ENCODE measurements at regions not wholly inside any gene's neighbourhood (a gene's known extent, or its start where the extent isn't known, plus 50 kb on each side); places are given as distances from the start of the nearest gene placed in this dataset.

DNA sequence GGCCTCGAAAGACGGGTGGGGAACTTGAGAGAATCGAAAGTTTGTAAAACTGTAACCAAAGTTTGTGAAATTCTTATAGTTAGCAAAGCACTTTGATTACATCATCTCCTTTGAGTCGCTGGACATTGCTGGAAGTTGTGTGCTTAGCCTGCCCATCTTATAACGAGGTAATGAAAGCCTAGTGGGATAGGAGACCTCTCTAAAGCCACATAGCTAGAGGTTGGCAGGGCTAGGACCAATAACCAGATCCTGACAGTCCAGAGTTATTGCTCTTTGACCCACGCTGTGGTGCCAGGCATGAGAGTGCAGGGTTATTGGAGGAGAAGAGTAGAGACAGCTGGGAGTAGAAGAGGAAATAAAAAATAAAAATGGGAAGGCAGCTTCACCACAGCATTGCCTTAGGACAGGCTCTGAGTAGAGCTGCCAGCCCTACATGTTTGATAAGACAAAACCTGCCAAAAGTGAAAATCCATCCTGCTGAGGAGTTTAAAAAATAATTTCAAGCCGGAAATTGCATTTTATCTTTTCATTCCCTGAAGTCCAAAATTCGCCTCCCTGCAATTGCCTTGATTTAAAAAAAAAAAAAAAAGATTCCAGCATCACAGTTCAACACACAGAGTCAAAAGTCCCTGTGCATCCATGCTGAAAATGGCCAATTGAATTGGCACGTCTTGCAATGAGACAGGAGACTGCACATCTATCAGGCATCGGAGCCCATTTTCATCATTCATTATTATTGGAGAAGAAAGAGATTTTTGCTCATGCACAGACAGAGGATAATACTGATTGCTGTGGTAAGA, 225.5 kb upstream of the POU2AF2 start:
- peak; percentile 77 to 95 for DNase-seq

DNA sequence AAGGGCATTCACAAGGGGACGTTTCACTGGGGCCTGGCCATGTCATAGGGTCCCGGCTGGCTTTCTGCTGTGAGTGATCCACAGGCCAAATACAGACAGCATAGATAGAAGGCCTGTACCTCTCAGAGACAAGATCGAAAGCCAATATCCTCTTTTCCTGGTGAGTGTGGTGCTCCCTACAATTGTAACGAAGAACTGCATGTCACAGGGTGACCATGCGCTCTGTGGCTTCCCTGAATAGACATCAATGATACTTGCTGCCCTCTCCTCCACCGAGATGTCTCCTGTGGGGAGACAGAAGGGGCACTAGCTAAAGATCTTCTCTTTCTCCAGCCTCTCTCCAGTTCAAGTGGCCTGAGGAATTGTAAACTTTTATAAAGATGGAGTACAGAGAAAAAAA, 226.1 kb upstream of the POU2AF2 start:
- peak in 1 of 2 donors; percentile 58 for DNase-seq

DNA sequence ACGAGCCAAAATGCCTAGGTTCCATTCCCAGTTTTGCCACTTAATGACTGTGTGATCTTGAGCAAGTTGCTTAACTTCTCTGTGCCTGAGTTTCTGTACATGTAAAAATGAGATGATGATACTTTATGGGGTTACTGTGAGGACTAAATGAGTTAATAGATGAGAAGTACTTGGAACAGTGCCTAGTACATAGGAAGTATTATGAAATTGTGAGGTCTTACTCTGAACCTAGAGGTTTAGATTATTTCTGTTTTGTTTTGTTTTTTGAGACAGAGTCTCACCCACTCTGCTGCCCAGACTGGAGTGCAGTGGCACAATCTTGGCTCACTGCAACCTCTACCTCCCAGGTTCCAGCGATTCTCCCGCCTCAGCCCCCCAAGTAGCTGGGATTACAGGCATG, 227.0 kb upstream of the POU2AF2 start:
- DNase-seq = peak; percentile 12 to 82

DNA sequence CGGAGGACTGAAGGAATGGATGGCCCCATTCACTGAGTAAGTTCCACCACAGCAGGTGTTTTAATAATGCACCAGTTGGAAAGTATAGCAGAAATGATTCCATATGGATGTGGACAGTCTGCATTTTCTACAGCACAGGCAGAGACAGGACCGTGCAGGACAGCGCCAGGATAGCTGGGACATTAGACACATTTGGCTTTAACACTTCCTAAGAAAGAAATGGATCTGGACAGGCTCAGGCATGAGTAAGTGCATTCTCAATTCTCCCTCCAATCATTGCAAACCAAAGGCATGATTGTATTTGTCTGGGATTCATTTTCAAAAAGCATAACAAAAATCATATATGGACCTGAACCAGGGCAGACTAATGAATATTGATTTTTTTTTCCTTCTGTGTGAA, 233.0 kb upstream of the POU2AF2 start:
- no peak for DNase-seq

DNA sequence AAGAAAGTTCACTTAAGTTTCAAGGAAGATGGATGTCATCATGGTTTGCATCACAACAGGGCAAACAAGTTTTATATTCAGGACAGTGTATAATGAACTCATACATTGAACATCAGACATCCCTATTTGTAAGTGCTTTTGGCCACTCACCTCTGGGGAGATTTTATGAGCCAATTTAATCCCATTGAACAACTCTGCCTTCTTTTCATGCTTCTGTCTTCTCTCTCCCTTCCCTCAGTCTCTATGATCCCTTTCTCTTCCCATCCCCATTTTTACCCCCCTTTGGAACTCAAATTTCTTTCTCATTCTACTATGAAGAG, 234.3 kb upstream of the POU2AF2 start:
- no peak for DNase-seq

DNA sequence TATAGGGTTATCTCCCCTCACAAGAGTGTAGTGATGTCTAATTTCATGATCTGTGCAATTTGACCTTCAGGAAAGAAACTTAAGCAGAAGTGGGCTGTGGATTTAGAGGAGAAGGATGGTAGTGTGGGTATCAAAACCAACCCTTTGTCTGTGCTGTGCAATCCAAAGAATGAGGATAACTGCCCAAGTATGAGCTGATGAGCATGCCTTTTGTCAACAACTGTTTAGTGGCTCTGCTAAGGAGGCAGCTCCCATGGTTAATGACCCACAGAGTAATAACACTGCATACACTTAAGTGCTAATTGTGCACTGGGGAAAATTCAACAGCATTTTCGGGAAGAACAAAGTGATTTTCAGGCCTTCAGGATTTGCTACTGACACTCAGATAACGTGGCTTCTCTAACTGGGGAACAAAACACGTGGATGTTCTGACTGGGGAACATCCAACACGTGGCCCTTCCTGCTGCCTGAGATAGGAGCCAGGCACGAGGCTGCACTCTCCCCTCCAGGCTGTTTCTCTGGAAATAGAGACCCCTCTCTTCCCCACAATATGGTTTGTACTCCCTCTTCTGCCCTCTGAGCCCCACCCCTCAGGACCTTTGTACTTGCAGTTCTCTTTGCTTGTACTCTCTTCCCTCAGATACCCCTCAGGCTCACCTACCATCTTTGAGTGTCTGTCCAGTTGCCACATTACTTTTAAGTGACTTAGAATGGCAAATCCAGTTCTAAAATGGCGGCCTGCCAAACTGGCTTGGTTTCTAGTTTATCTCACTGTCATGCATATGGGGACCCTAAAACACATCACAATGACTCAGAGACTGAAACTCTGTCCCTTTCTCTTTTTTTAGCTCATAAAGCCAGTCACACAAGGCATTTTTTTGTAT, 234.9 kb upstream of the POU2AF2 start:
- no peak for DNase-seq

DNA sequence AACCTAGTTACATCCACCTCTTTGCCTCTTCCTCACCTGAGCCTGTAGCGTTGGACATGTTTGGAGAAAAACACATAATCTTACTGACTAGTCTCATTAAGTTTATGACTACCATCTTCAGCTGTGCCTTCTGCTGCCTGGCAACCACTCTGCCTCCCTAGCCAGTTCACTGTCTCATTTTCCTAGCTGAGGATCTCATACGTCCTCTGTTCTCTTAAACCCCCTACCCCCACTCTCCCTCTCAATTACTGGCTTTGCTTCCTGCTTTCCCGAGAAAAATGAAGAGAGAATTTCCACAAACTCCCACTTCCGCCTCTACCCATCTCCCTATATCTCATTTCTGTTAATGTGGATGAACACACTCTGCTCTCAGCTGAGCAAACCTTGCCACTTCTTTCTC, 239.3 kb upstream of the POU2AF2 start:
- DNase-seq = no peak

DNA sequence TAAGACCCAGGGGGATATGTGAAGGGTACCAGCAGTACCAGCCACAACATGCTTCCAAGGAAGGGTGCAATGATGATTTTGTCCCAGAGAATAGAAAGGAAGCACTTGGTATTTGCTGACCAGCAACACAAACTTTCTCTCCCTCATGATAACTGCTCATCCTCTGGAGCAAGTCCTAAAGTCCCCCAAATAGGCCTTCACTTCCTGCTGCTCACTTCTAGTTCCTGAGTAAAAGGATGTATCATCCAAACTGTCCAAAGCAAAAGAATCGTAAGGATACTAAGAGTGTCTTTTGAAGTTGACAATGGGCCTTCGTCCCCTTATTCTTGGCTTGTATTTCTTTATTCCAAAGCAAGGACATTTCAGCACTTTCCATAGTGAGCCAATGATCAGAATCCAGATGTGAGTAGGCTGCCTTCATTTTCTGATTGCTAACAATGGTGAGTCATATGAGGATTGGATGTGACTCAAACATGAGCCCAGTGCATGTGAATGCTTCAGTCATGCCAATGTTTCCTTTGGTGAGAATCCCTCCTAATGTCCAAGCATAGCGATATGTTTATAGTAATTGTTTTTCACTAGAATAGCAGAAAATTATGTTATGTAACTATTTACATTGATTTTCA, 243.4 kb upstream of the POU2AF2 start:
- DNase-seq = peak; percentile 47 to 78

DNA sequence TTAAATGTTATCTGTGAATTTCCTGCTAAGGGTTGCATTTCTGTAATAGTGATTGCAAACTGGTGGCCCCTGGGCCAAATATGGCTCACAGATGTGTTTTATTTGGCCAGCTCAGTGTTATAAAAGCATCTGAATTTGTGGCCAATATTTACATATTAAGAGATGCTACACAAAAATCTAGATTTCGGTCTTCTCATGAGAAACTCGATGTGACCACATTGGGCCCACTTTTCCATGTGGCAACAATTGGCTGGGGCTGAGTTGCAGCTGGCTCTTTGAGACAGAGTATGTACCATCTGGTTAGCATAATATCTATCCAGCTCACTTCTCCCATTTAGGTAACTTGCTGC, 244.5 kb upstream of the POU2AF2 start:
- no peak for DNase-seq

DNA sequence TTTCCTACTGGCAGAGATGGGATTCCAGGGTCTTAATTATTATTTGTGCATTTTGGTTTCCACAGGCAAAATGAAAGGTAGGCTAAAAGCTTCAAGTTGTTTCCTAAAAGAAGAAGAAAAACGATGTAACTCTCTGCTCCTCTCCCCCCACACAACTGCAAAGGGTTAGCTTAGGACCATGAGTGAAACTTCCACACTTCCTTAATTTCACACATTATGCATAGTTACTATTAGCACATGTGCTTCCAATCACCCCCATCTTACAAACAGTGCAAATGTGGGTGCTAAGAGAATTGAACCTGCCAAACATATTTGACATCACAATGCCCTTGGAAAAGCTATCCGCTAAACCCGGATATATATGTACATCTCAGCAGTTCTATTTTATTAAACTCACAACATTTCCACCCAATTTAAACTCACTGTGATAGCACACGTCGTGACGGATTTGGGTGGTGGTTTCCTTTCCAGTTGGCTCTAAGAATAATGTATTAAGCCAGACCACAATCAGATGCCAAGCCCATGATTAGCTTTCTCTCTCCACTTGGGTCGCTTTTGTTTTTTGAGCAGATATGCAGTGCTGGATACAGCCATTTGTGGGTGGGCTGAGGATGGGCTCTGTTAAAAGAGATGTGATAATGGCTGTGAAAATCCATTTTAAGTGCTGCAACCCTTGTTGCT, 245.0 kb upstream of the POU2AF2 start:
- DNase-seq = peak; percentile 34 to 40

DNA sequence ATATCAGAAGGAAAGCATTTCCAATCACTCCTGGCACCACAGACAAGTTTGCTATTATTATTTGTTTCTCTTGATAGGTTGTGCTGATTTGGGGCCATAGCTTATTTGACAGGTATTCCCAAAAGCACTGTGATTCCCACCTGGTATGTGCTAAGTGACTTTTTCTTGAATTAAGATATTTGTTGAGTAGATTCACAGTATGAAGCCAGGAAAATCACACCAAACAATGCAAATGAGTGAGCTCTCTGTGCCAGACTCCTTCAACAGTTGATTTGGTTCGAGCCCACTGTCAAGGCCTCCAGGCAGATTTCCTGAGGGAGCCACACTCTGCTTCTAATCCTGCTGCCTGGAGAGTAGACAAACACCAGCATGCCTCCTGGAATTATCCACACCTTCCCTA, 253.0 kb upstream of the POU2AF2 start:
- DNase-seq = no peak

DNA sequence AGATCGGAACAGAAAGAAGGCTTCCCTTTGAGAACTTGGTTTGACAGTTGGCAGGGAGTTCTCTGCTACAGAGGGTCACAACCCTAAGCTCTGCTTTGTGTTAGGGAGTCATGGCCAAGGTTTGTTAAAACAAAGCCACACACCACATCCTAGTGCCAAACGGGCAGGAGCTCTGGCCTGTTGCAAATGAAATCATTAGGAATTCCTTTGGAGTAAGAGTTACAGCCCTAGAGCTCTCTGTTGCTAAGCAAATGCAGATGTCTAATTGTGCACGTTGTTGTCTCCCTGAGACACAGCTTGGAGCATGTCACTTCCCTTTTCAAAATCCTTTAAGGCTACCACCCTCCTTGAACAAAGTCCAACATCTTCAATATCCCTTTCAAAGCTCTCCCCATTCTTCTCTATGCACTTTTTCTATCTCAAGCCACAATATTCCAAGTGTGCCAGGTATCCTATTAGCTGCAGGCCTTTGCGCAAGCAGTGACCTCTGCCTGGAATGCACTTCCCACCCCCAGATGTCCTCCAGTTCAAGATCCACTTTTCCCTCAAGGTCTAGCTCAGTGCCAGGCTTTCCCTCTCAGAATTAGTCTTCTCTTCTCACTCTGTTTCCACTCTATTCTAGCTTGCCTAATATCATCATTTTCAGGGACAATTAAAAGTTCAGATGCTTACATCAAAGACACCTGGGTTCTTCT, 253.7 kb upstream of the POU2AF2 start:
- peak in 1 of 2 donors; percentile 7 for DNase-seq

DNA sequence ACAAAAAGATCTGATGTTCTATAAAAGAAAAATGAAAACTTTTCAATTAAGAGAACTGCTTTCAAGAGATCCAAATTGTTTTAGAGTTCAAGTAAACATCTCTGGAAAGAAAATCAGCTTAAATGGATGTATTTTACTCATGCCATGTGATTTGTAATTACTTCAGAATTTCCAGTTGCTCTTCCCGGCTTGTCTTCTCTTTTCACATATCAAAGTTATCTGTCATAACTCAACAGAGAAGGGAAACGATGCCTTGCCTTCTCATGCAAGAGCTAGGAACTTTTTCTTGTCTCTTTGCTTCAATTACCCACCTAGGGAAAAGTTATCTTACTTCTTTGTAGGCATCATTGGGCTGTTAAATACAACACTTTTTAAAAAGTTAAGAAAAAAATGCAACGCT, 255.2 kb upstream of the POU2AF2 start:
- DNase-seq = no peak

DNA sequence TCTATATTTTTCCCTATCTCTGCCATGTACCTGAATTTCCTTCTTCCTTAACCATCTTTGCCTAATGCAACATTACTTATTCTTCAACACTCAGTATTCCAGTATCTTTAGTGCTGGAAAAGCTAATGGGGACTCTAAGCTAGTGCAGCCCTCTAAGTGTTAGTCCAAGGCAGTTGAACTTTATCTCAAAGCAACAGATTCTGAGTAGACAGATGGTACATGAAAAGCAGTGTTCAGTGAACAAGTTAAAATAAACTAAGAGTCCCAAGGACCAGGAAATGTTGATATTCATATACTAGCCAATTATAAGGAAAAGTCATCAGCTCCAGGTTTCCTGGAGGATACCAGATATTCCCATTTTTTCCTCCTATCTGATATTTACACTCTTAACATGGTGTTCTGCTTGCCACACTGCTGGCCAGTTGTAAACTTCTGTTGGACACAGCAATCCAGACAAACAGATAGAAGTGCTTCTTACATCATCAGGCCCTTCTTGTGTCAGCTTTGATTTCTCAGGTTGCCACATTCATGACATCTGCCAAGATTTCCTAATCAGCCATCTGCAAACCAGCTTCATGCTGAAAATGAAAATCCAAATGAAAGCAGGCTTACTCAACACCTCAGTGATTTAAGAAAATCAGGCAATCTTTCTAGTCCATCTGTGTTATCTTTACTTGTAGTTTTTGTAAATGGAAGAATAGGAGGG, 255.9 kb upstream of the POU2AF2 start:
- peak; percentile 92 to 95 for DNase-seq

DNA sequence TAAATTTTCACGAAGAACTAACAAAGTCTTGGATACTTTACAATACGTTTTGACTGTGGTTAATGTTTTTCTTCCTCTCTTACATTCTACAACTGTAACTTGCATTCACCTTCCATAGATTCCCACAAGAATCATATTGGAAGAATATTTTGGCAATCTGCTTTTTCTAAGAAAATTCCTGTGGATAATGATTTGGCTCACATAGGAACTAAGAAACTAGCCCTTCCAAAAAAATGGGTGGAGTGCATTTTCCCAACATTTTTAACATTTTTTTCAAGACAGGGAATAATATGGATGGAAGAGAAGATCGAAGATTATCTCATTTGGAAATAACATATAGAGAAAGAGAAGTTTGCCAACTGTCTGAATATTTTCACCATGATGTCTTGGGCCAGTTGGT, 256.9 kb upstream of the POU2AF2 start:
- no peak for DNase-seq

DNA sequence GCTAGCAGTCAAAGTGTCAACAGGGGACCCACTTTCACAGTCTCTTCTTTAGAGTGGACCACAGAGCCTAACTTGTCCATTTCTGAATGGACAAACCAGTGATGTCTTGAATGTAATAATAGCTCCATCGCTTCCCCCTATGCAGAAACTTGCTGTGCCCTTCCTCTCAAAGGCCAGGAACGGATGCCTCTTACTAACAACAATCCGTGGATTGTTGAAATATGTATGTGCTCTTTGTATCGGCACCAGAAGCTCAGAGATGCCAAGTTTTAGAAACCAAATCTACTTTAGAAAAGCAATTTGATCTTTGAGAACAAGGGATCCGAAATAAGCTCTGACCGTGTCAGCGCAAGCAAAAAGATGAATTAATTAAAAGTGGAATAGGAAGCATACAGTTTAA, 259.5 kb upstream of the POU2AF2 start:
- DNase-seq = no peak

DNA sequence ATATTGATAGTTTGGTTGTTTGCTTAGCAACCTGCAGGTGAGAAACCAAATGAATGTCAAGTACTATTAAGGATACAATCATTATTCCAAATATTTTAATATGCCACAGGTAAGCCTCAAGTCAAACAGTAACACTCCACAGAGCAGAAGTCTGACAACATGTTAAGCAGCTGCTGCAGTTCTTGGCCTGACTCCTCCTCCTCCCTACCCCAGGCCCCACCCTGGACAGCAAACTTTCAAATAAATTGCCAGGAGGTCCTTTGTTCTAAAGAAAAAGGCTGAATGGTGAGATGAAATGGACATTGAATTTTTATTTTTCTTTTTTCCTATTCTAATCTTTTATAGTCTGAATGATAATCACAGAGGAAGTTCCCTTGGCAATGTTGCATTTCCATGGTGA, 260.0 kb upstream of the POU2AF2 start:
- no peak for DNase-seq

DNA sequence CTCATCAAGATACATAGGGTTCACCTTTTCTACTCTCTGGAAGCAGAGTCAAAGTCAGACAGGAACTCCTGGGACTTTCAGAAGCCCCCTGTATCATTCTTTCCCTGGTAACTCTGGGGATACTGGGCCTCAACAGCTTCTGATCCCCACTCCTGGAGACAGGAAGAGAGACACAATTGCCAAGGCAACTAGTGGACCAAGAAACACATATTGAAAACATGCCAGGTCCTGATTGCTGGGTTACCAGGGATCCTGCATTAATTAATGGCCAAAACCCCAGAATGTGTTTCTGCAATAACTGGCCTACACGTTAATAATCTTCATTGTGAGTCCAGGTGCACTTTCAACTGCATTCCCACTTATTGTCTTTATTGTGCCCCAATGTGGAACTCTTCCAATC, 260.8 kb upstream of the POU2AF2 start:
- DNase-seq = no peak

DNA sequence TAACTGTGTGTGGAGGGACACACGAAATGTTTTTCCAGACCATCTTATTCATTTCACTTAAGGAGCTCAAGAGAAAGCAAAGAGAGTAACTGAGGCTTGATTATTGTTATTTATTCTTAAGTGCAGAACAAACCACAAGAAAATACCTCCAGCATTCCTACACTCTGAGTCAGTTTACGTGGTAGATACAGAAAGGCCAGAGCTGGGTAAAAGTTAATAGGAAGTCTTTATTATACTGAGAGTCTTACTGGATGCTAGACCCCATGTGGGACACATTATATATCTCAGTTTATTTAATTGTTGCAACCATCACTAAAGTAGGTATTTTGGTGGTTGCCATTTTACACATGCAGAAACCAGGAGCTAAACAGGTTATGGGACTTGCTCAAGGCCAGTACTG, 261.4 kb upstream of the POU2AF2 start:
- DNase-seq = no peak

DNA sequence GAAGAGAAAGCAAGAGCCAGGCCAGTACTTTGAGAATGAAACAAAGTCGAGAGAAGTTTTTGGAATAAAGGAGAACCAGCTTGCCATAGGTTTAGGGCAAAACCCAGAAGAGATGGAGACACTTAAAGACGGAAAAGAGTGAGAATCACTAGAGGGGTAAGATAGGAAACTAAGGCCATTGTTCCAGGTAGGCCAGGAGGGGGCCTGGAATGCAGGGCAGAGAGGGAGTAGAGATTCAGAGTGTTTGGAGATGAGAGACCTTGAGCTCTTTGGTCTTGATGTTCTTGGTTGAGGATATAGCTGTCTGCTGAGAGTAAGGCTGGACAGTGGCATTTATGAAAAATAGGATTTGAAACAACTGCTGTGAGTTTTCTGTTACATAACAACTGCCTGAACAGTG, 263.3 kb upstream of the POU2AF2 start:
- DNase-seq = no peak

DNA sequence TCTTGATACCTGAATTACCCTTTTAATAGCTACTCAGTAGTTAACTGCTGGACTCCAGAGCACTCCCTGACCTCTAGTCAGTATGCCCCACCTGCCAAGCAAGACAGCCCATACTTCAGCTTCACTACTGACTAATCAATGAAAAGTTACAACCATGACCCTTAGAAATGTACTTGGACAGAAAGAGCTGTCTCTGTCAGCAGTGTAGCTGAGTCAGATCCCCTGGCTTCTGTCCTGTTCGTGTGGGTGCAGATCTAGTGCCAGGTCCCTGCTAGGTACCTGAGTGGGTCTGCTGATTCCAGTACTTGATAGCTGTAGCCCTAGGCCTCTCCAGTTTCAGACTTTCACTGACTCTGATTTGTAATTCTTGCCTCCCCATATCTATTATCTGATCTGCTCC, 265.8 kb upstream of the POU2AF2 start:
- no peak for DNase-seq

DNA sequence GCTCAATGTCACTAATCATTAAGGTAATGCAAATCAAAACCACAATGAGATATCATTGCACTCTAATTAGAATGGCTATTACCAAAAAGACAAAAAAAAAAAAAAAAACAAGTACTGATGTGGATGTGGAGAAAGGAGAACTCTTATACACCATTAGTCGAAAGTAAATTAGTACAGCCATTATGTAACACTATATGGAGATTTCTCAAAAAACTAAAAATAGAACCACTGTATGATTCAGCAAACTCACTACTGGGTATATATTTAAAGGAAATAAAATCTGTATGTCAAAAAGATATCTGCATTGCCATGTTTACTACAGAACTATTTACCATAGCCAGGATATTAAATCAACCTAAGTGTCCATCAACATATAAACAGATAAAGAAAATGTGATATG, 265.4 kb upstream of the ARHGAP20 start:
- peak; percentile 9 to 89 for DNase-seq
